K562 (cell line): ENCODE measurements at regions not wholly inside any gene's neighbourhood (a gene's known extent, or its start where the extent isn't known, plus 50 kb on each side); places are given as distances from the start of the nearest gene placed in this dataset.

Experiments used
- ATAC-seq: fragments of 200-7000 bp; cut with Tn5 transposase; 3 replicates; pipeline ENCODE4 v1.9.1; 2020; ENCODE audit warnings: moderate library complexity
- BruUV-seq: library from RNA; stranded (reverse); fragments of 400-500 nt; replicated peaks from 2 replicates; lab custom pipeline; 2021; lab: Mats Ljungman, UMichigan
- CTCF ChIA-PET: fragments of 300-600 bp; formaldehyde crosslinking; extraction: SDS; loops from one replicate; lab custom pipeline; 2021; ENCODE audit warnings: low intra/inter-chr PET ratio; lab: Yijun Ruan, JAX
- POLR2A ChIA-PET: fragments of 300-600, 350-650 bp; sonication (Branson Sonifier 250); formaldehyde crosslinking; extraction: SDS; loops from one replicate; lab custom pipeline; 2021; ENCODE audit warnings: antibody characterized with exemption, inconsistent platforms; lab: Yijun Ruan, JAX
- DNase-seq, 4 experiments: peaks; one replicate each; pipeline versions ENCODE4 v3.0.0 to v3.0.0-alpha.2; 2011 to 2018; ENCODE audit warnings: low spot score in 3 of 4, mixed read lengths in 3 of 4; ENCODE audit errors: extremely low read depth in 1 of 4
- FAIRE-seq: peaks from 2 replicates; lab custom pipeline; 2011; peaks lifted over from hg19 to GRCh38; lab: Jason Lieb, UNC
- H2AFZ ChIP-seq: 2 replicates; pipeline ENCODE4 v1.6.0; 2011; ENCODE audit warnings: low read depth, low read length, control low read depth, inconsistent platforms
- H3K27ac ChIP-seq: fragments of 200-600 bp; 3 replicates; pipeline ENCODE4 v1.8.0; 2011; ENCODE audit warnings: low read depth, mild to moderate bottlenecking, control low read depth, inconsistent platforms, low read length, moderate library complexity, mixed read lengths; ENCODE audit errors: extremely low read depth
- H3K27me3 ChIP-seq, 2 experiments: fragments of 300-600 bp in 1 of 2; 2 replicates in 1 of 2; 3 replicates in 1 of 2; pipeline versions ENCODE4 v1.6.0 to v1.8.0; 2011; ENCODE audit warnings: inconsistent platforms in 2 of 2, low read length in 2 of 2, mild to moderate bottlenecking in 1 of 2, mixed read lengths in 1 of 2, moderate library complexity in 1 of 2; ENCODE audit not compliant: control insufficient read depth in 2 of 2, insufficient read depth in 2 of 2
- H3K36me3 ChIP-seq: fragments of 300-600 bp; 3 replicates; pipeline ENCODE4 v1.8.0; 2011; ENCODE audit warnings: mild to moderate bottlenecking, low read length, inconsistent platforms; ENCODE audit not compliant: control insufficient read depth, insufficient read depth
- H3K4me1 ChIP-seq, 2 experiments: fragments of 200-600 bp in 1 of 2; replicated peaks in 1 of 2; 2 replicates in 1 of 2; 3 replicates in 1 of 2; pipeline versions ENCODE4 v1.5.1 to v1.8.0; 2011; ENCODE audit warnings: inconsistent platforms in 2 of 2, low read length in 2 of 2, mild to moderate bottlenecking in 1 of 2, mixed read lengths in 1 of 2, moderate library complexity in 1 of 2; ENCODE audit not compliant: control insufficient read depth in 2 of 2, insufficient read depth in 2 of 2
- H3K4me2 ChIP-seq: 2 replicates; pipeline ENCODE4 v1.6.1; 2011; ENCODE audit warnings: low read length, control low read depth, inconsistent platforms, mixed read lengths; ENCODE audit not compliant: insufficient read depth
- H3K4me3 ChIP-seq: fragments of 200-600 bp; sonication (generic), shearing (Covaris generic); 2 replicates; pipeline ENCODE4 v1.5.1; 2016; ENCODE audit warnings: control low read depth, inconsistent platforms
- H3K79me2 ChIP-seq: fragments of 200-600 bp; 3 replicates; pipeline ENCODE4 v1.8.0; 2011; ENCODE audit warnings: low read length, inconsistent platforms; ENCODE audit not compliant: control insufficient read depth, insufficient read depth
- H3K9ac ChIP-seq, 2 experiments: 2 replicates each; pipeline versions ENCODE4 v1.6.0 to v1.6.1; 2011; ENCODE audit warnings: low read depth in 2 of 2, low read length in 2 of 2, control low read depth in 1 of 2, inconsistent platforms in 1 of 2, mild to moderate bottlenecking in 1 of 2, mixed read lengths in 1 of 2; ENCODE audit not compliant: insufficient read depth in 1 of 2
- H3K9me1 ChIP-seq: one replicate; pipeline ENCODE4 v1.6.0; 2011; ENCODE audit warnings: inconsistent platforms, mild to moderate bottlenecking, low read length, moderate library complexity; ENCODE audit not compliant: control insufficient read depth, insufficient read depth
- H3K9me3 ChIP-seq: replicated peaks from 2 replicates; pipeline ENCODE4 v1.5.1; 2011; ENCODE audit warnings: low read depth, low read length, inconsistent platforms; ENCODE audit not compliant: control insufficient read depth, insufficient read depth
- H4K20me1 ChIP-seq: replicated peaks from 2 replicates; pipeline ENCODE4 v1.6.1; 2011; ENCODE audit warnings: low read length, inconsistent platforms, mixed read lengths; ENCODE audit not compliant: control insufficient read depth, insufficient read depth
- BACH1 ChIP-seq: fragments of 200-800 bp; sonication (Bioruptor generic); IDR thresholded peaks from 2 replicates; pipeline ENCODE4 v1.6.1; 2016; ENCODE audit warnings: missing genetic modification characterization, missing compliant biosample characterization
- GTF3C2 ChIP-seq: IDR thresholded peaks from 3 replicates; pipeline ENCODE4 v1.6.1; 2011; ENCODE audit warnings: borderline replicate concordance, mild to moderate bottlenecking, moderate library complexity; ENCODE audit not compliant: insufficient read length; ENCODE audit errors: extremely low read depth
- ZBTB12 ChIP-seq: fragments of 250-450 bp; sonication (Bioruptor Pico); IDR thresholded peaks from 2 replicates; pipeline ENCODE4 v1.4.0; 2020
- ZBTB33 ChIP-seq: sonication (generic); formaldehyde crosslinking; IDR thresholded peaks from 2 replicates; pipeline ENCODE4 v1.8.1; 2023; ENCODE audit warnings: mild to moderate bottlenecking, missing genetic modification reagents
- ZNF512 ChIP-seq: IDR thresholded peaks from 2 replicates; pipeline ENCODE4 v1.6.1; 2016; ENCODE audit warnings: missing genetic modification characterization, missing compliant biosample characterization
- ZZZ3 ChIP-seq: fragments of 450-650 bp; IDR thresholded peaks from 2 replicates; pipeline ENCODE4 v1.6.1; 2016; ENCODE audit warnings: antibody characterized with exemption, mild to moderate bottlenecking, moderate library complexity
- WGBS: fragments of 100-300 bp; shearing (Covaris generic); methylation state at CpG from one replicate; pipeline ENCODE4 v1.1.6; 2016; ENCODE audit warnings: low coverage, mixed read lengths; ENCODE audit not compliant: insufficient coverage; ENCODE audit errors: missing lambda C conversion rate; 5-methylcytosine and 5-hydroxymethylcytosine counted together
- in situ Hi-C: fragments of 300-500 bp; cut with MboI; formaldehyde crosslinking; loops from 4 replicates; pipeline ENCODE4 v1.15.0; 2018; ENCODE audit warnings: inconsistent platforms, mixed read lengths
- intact Hi-C: fragments of 100-400 bp; cut with micrococcal nuclease; formaldehyde crosslinking; loops from 2 replicates; pipeline ENCODE4 v1.14.2; 2022
- TF ChIP-seq, protein P1 (sequence below): fragments of 250-450 bp; sonication (Bioruptor Pico); IDR thresholded peaks from 2 replicates; pipeline ENCODE4 v1.5.0; 2021; ENCODE audit warnings: mild to moderate bottlenecking, borderline replicate concordance

GRCh38 chr13:65336916-65337315 lies 1893.2 kb downstream of the PCDH9 start:
- Histone ChIP-seq H3K4me3 (no peak overlapping the region), H3K9me1 (no peaks in the 10 kb centered on the region), H3K27me3 (no peaks in the 10 kb centered on the region), H3K79me2 (no peaks in the 10 kb centered on the region), H4K20me1 (no peaks in the 10 kb centered on the region), H3K27ac (no peak overlapping the region), H2AFZ (no peak overlapping the region), H3K4me1 (no peaks in the 10 kb centered on the region)
- ChIA-PET POLR2A (no interaction called here), CTCF (no interaction called here)
- WGBS: 0% methylated on average over 1 of the region's 1 CpG
- FAIRE-seq (no peak), ATAC-seq (no peak)
- no TSS peak for BruUV-seq
- in situ Hi-C loops: no loop called here
- TF ChIP-seq, protein P1, sequence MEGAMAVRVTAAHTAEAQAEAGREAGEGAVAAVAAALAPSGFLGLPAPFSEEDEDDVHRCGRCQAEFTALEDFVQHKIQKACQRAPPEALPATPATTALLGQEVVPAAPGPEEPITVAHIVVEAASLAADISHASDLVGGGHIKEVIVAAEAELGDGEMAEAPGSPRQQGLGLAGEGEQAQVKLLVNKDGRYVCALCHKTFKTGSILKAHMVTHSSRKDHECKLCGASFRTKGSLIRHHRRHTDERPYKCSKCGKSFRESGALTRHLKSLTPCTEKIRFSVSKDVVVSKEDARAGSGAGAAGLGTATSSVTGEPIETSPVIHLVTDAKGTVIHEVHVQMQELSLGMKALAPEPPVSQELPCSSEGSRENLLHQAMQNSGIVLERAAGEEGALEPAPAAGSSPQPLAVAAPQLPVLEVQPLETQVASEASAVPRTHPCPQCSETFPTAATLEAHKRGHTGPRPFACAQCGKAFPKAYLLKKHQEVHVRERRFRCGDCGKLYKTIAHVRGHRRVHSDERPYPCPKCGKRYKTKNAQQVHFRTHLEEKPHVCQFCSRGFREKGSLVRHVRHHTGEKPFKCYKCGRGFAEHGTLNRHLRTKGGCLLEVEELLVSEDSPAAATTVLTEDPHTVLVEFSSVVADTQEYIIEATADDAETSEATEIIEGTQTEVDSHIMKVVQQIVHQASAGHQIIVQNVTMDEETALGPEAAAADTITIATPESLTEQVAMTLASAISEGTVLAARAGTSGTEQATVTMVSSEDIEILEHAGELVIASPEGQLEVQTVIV (CRISPR knock-in tag): no peak
- TF ChIP-seq BACH1: no peak
- no peak for TF ChIP-seq ZBTB12 (CRISPR knock-in tag)
- TF ChIP-seq ZZZ3: no peak
- no peak for TF ChIP-seq ZNF512 (tag)
- no peak for TF ChIP-seq GTF3C2
- no peak for TF ChIP-seq ZBTB33 (CRISPR knock-in tag)
- TF ChIP-seq, all 486 proteins: peak for 0
- Histone ChIP-seq H3K9ac (no peak overlapping the region), H3K4me2 (no peak overlapping the region), H3K36me3 (no peaks in the 10 kb centered on the region), H3K9me3 (no peaks in the 10 kb centered on the region)
- no peak for DNase-seq
- intact Hi-C loops: no loop called here
